Parathyroid adenoma (tissue), 2 donors: ENCODE measurements at regions not wholly inside any gene's neighbourhood (a gene's known extent, or its start where the extent isn't known, plus 50 kb on each side); places are given as distances from the start of the nearest gene placed in this dataset.

ENCODE experiments used
- H2AFZ ChIP-seq: fragments of 300-600 bp; sonication (generic); one replicate; pipeline ENCODE4 v1.7.0; 2017; ENCODE audit warnings: antibody characterized with exemption, mild to moderate bottlenecking
- H3K27ac ChIP-seq: fragments of 300-600 bp; sonication (generic); one replicate; pipeline ENCODE4 v1.7.0; 2017
- H3K27me3 ChIP-seq: fragments of 300-600 bp; sonication (generic); one replicate; pipeline ENCODE4 v1.7.0; 2017; ENCODE audit warnings: low read length; ENCODE audit not compliant: control insufficient read depth, insufficient read depth
- H3K36me3 ChIP-seq: fragments of 300-600 bp; sonication (generic); one replicate; pipeline ENCODE4 v1.7.0; 2017; ENCODE audit warnings: low read length; ENCODE audit not compliant: control insufficient read depth, insufficient read depth
- H3K4me1 ChIP-seq: fragments of 300-600 bp; sonication (generic); one replicate; pipeline ENCODE4 v1.7.0; 2017; ENCODE audit warnings: control low read depth
- H3K4me2 ChIP-seq: fragments of 300-600 bp; sonication (generic); one replicate; pipeline ENCODE4 v1.7.0; 2017; ENCODE audit warnings: low read length
- H3K4me3 ChIP-seq: fragments of 300-600 bp; sonication (generic); one replicate; pipeline ENCODE4 v1.7.0; 2017; ENCODE audit warnings: low read depth, low read length
- H3K79me2 ChIP-seq: fragments of 300-600 bp; sonication (generic); one replicate; pipeline ENCODE4 v1.7.0; 2017; ENCODE audit warnings: control low read depth
- H3K9ac ChIP-seq: fragments of 300-600 bp; sonication (generic); one replicate; pipeline ENCODE4 v1.7.0; 2017; ENCODE audit warnings: mild to moderate bottlenecking
- H3K9me3 ChIP-seq: fragments of 300-600 bp; sonication (generic); one replicate; pipeline ENCODE4 v1.7.0; 2017; ENCODE audit warnings: low read length; ENCODE audit not compliant: control insufficient read depth
- TF ChIP-seq, protein P1 (sequence below): fragments of 300-600 bp; sonication (generic); IDR thresholded peaks from one replicate; pipeline ENCODE4 v1.7.0; 2017; ENCODE audit warnings: antibody characterized with exemption, mild to moderate bottlenecking
- donor health status: primary hyperparathyroidism.

DNA sequence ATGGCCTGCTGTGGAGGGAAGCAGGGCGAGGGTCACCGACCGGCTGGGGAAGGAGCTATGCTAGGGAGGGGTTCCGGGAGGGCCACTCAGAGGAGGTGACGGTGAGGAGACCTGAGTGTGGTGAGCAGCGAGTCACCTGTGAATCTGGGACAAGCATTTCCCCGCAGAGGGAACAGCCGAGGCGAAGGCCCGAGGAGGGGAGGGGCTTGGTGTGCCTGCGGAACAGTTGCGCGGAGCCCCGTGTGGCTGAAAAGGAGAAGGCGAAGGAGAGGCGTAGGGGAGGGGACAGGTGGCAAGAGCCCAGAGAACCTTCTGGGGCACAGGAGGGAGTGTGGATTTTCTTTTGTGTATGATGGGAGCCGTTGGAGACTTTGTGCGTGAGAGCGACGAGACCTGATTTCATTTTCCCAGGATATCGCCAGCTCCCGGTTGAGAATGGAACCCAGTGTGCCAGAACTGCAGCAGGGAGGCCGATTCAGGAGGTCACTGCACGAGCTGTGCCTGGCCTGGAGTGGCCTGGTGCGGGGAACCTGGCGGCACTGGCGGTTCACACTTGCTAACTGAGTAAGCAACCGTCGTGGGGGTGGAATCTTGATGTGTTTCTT, 117.7 kb upstream of the ZNF507 start:
- H3K4me1 ChIP-seq: no peaks in the 10 kb centered on the region
- no peak overlapping the region for H3K9ac ChIP-seq
- H3K27me3 ChIP-seq: no peaks in the 10 kb centered on the region
- no peak overlapping the region for H3K4me2 ChIP-seq
- H3K4me3 ChIP-seq: no peak overlapping the region
- no peak overlapping the region for H2AFZ ChIP-seq
- TF ChIP-seq, protein P1, sequence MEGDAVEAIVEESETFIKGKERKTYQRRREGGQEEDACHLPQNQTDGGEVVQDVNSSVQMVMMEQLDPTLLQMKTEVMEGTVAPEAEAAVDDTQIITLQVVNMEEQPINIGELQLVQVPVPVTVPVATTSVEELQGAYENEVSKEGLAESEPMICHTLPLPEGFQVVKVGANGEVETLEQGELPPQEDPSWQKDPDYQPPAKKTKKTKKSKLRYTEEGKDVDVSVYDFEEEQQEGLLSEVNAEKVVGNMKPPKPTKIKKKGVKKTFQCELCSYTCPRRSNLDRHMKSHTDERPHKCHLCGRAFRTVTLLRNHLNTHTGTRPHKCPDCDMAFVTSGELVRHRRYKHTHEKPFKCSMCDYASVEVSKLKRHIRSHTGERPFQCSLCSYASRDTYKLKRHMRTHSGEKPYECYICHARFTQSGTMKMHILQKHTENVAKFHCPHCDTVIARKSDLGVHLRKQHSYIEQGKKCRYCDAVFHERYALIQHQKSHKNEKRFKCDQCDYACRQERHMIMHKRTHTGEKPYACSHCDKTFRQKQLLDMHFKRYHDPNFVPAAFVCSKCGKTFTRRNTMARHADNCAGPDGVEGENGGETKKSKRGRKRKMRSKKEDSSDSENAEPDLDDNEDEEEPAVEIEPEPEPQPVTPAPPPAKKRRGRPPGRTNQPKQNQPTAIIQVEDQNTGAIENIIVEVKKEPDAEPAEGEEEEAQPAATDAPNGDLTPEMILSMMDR: no peak
- H3K36me3 ChIP-seq: no peaks in the 10 kb centered on the region
- H3K9me3 ChIP-seq: no peaks in the 10 kb centered on the region
- no peak overlapping the region for H3K27ac ChIP-seq
- H3K79me2 ChIP-seq: no peaks in the 10 kb centered on the region

DNA sequence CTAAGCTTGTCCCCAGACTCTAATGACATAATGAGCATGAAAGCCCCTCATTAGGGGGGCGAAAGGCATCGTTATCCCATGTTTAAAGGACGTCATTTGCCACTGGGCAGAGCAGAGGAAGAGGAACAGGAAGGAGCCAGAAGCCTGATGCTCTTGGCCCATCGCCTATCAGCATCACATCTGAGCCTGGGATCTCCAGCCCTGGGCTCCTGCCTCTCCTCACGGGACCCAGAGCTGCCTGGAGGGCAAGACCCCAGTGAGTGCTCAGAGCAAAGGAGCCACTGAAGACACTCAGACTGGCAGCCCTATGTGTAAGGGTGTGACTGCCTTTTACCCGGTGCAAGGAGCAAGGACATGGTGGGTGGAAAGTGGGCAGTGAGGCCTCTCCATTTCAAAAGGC, 115.0 kb upstream of the ZNF507 start:
- Histone ChIP-seq H3K4me3 (no peak overlapping the region), H3K9ac (no peak overlapping the region), H3K4me2 (no peak overlapping the region), H3K4me1 (no peaks in the 10 kb centered on the region), H3K27ac (no peak overlapping the region), H3K27me3 (no peaks in the 10 kb centered on the region), H3K79me2 (no peaks in the 10 kb centered on the region), H2AFZ (no peak overlapping the region), H3K9me3 (no peaks in the 10 kb centered on the region), H3K36me3 (no peaks in the 10 kb centered on the region)
- TF ChIP-seq, protein P1: no peak

DNA sequence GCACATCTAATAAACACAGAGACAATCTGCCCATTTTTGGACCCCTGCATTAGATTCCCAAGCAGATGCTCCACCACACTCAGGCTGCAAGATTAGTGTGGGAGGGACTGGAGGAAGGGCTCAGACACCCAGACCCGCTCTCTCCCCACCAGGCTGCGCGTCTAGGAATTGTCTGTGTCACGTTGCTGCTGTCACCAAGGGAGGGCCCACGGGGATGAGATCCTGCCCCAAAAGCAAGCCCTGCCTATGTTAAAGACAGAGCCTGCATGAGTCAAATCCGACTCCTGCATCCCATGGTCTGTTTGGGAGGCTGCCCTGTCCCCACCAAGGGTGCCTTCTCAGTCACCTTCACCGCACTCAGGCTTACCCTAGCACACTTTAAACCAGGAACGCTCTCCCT, 114.4 kb upstream of the ZNF507 start:
- Histone ChIP-seq H3K27me3 (no peaks in the 10 kb centered on the region), H3K9ac (no peak overlapping the region), H3K79me2 (no peaks in the 10 kb centered on the region), H3K4me2 (no peak overlapping the region), H3K27ac (no peak overlapping the region), H3K4me1 (no peaks in the 10 kb centered on the region), H3K4me3 (no peak overlapping the region), H3K36me3 (no peaks in the 10 kb centered on the region), H3K9me3 (no peaks in the 10 kb centered on the region), H2AFZ (no peak overlapping the region)
- TF ChIP-seq, protein P1: no peak

DNA sequence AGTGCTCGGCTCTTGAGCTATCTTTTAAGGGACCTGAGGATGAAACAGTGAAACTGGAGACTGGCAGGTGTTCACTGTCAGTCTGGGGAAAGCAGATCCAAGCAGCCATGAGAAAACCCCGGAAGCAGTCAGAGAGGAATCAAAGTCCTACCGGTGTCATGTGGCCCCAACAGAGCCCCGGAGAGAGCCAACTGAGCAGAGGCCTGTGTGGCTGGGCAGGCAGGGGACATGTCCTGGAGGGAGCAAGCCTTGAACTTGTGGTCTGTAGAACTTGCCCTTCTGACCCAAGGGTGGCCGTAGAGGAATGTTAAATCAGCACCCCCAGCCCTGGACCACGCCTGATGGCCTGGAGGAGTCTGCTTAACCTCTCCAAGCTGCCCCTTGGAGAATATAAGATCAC, 113.7 kb upstream of the ZNF507 start:
- no peaks in the 10 kb centered on the region for H3K9me3 ChIP-seq
- no peaks in the 10 kb centered on the region for H3K4me1 ChIP-seq
- TF ChIP-seq, protein P1: no peak
- H3K4me2 ChIP-seq: no peak overlapping the region
- H3K9ac ChIP-seq: no peak overlapping the region
- no peak overlapping the region for H3K4me3 ChIP-seq
- no peaks in the 10 kb centered on the region for H3K36me3 ChIP-seq
- no peaks in the 10 kb centered on the region for H3K79me2 ChIP-seq
- no peaks in the 10 kb centered on the region for H3K27me3 ChIP-seq
- H3K27ac ChIP-seq: no peak overlapping the region
- H2AFZ ChIP-seq: no peak overlapping the region

DNA sequence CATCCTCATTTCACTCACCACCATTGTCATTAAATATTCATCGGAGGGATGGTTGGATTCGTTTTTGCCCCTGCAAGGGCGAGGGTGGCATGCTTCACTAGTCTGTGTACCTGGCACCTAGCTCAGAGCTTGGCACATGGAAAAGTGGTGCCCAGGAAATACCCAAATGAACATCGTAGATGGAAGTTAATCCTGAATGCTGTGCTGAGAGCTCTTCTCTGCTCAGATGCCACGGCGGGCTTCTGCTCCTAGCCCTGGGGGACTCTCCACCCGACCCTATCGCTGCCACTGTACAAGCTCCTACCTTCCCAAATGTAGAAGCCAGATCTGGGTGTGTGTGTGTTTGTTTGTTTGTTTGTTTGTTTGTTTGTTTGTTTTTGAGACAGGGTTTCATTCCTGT, 113.0 kb upstream of the ZNF507 start:
- Histone ChIP-seq H3K4me3 (no peak overlapping the region), H3K4me1 (no peaks in the 10 kb centered on the region), H3K36me3 (no peaks in the 10 kb centered on the region), H3K79me2 (no peaks in the 10 kb centered on the region), H3K9me3 (no peaks in the 10 kb centered on the region), H3K4me2 (no peak overlapping the region), H3K27ac (no peak overlapping the region), H2AFZ (no peak overlapping the region), H3K27me3 (no peaks in the 10 kb centered on the region), H3K9ac (no peak overlapping the region)
- TF ChIP-seq, protein P1: no peak
